Muscle of back (tissue), 3 donors: ENCODE measurements at regions not wholly inside any gene's neighbourhood (a gene's known extent, or its start where the extent isn't known, plus 50 kb on each side); places are given as distances from the start of the nearest gene placed in this dataset.
A peak's percentile ranks its signal among the peaks of the same experiment; 100 is the strongest.
"Not testable (repeated sequence)": the region's sequence is repeated elsewhere in the genome, so short reads cannot be mapped to it uniquely, and the experiment has no call there.

Experiments used
- DNase-seq, 3 donors: peaks; one replicate each; pipeline versions ENCODE4 v3.0.0 to v3.0.0-alpha.2; 2013

GRCh38 chr6:113031591-113032238 lies 684.6 kb downstream of the RFPL4B start:
- no peak for DNase-seq

- DNase-seq, result no peak
Measured at GRCh38 chr6:113039005-113039404, 691.9 kb downstream of the RFPL4B start.

- DNase-seq, result peak in 1 of 3 donors; percentile 89
Measured at GRCh38 chr6:113047148-113047547, 700.0 kb downstream of the RFPL4B start.

- DNase-seq, result peak in 1 of 3 donors; percentile 43
Measured at GRCh38 chr6:113047932-113048331, 700.8 kb downstream of the RFPL4B start.

GRCh38 chr6:113048741-113049140 lies 701.6 kb downstream of the RFPL4B start:
- no peak for DNase-seq

- DNase-seq, result no peak
Measured at GRCh38 chr6:113049190-113049589, 702.1 kb downstream of the RFPL4B start.

- DNase-seq, result peak; percentile 51 to 87 (median 64)
Measured at GRCh38 chr6:113050010-113050858, 703.1 kb downstream of the RFPL4B start.

GRCh38 chr6:113050979-113051378 lies 703.8 kb downstream of the RFPL4B start:
- peak in 2 of 3 donors; percentile 34 to 74 for DNase-seq

- peak in 1 of 3 donors; percentile 52 for DNase-seq
Measured at GRCh38 chr6:113052506-113052905, 705.4 kb downstream of the RFPL4B start.

GRCh38 chr6:113055061-113055460 lies 707.9 kb downstream of the RFPL4B start:
- DNase-seq, result peak in 2 of 3 donors; percentile 46 to 85

GRCh38 chr6:113055998-113056397 lies 708.9 kb downstream of the RFPL4B start:
- no peak for DNase-seq

GRCh38 chr6:113057567-113058053 lies 710.5 kb downstream of the RFPL4B start:
- DNase-seq, result no peak

- DNase-seq, result no peak
Measured at GRCh38 chr6:113060664-113061063, 713.5 kb downstream of the RFPL4B start.

GRCh38 chr6:113065611-113066010 lies 718.5 kb downstream of the RFPL4B start:
- DNase-seq, result peak in 2 of 3 donors; percentile 49 to 74

GRCh38 chr6:113067612-113068275 lies 720.6 kb downstream of the RFPL4B start:
- DNase-seq, result no peak

GRCh38 chr6:113068570-113068969 lies 721.4 kb downstream of the RFPL4B start:
- DNase-seq, result peak in 2 of 3 donors; percentile 62 to 81

- DNase-seq, result not testable (repeated sequence)
Measured at GRCh38 chr6:113070681-113071080, 723.6 kb downstream of the RFPL4B start.

- DNase-seq, result peak in 1 of 3 donors; percentile 26
Measured at GRCh38 chr6:113073611-113074191, 726.6 kb downstream of the RFPL4B start.

- no peak for DNase-seq
Measured at GRCh38 chr6:113076116-113076515, 729.0 kb downstream of the RFPL4B start.

- no peak for DNase-seq
Measured at GRCh38 chr6:113076816-113077215, 729.7 kb downstream of the RFPL4B start.

GRCh38 chr6:113077794-113078193 lies 730.7 kb downstream of the RFPL4B start:
- no peak for DNase-seq

GRCh38 chr6:113078791-113079190 lies 731.7 kb downstream of the RFPL4B start:
- no peak for DNase-seq
